ENCODE measurements at regions not wholly inside any gene's neighbourhood (a gene's known extent, or its start where the extent isn't known, plus 50 kb on each side); places are given as distances from the start of the nearest gene placed in this dataset.
"Not testable (repeated sequence)": the region's sequence is repeated elsewhere in the genome, so short reads cannot be mapped to it uniquely, and the experiment has no call there.

- not testable (repeated sequence) for DNase-seq (ENCODE audit: low read depth)
These were observed 156.2 kb upstream of the GIMD1 start for GRCh38 chr4:106524772-106525171.

- peak; percentile 22 for DNase-seq (ENCODE audit: low read depth)
These were observed 154.3 kb upstream of the GIMD1 start for GRCh38 chr4:106522839-106523238.

DNA sequence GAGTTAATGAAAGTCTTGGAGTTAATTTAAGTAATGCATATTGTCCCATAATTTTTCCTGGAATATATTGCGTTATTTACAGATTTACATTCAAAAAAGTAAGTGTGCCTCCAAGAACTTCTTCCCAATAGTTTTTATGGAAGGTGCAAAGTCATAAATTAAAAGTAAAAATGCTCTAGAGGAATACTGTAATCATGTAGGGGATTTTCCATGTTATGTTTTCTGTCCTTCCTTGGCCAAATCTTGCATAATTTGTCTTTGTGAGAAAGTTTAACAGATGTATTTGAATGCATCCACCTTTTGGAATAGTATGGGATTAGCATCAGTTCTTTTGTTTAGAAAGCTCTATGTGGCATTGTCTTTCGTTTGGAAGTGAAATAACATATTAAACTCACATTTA lies 144.1 kb upstream of the GIMD1 start:
- DNase-seq (ENCODE audit: low read depth), result no peak

DNA sequence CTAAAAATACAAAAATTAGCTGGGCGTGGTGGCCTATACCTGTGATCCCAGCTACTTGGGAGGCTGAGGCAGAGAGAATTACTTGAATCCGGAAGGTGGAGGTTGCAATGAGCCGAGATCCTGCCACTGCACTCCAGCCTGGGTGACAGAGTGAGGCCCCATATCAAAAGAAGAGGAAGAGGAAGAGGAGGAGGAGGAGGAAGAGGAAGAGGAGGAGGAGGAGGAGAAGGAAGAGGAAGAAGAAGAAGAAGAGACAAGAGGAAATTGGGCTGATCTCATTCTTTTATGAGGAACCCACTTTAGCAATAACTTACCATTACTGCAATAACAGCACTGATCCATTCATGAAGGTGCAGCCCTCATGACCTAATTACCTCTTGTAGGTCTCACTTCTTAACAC lies 138.9 kb upstream of the GIMD1 start:
- no peak for DNase-seq (ENCODE audit: low read depth)

DNA sequence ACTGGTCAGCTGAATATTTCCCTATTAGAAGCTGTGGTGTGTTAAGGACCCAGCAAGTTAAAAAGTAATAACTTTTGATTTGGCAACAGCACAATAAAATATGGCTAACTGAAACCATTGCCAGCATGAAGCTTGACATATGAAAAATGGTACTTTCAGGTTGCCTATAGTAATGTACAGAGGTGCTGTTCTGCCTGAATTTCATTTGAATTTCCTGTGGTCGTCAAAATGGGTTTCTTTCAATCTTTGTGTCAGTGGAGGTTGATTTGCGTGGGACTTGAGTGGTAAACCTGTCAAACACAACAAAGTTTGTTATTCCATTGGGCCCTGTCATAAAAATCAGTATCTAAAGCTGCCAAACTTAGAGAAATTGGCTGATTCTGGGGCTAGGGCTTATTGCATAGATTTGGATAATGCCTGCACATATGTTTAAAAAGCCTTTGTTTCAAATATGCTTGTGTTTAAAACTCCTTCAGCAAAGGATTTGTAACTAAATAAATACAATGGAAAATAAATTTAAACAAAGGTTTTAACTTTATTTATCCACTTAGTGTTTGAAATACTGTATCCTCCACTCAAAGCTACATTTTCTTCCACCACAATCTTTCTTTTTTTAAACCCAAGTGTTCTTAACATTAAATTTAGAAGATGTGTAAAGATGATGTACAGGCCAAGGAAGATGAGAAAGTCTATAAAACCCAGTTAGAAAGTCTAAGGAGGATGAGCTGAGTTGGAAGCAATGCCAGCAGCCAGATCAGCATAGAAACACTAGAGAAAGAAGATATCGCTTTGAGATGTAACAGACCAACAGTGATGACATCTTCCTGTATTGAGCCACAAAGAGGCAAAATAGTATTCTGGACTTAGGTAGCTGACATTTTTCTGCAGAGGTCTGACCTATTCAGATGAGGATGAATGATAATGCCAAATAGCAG lies 134.8 kb upstream of the GIMD1 start:
- no peak for DNase-seq (ENCODE audit: low read depth)

GRCh38 chr4:106502106-106502699 lies 133.6 kb upstream of the GIMD1 start:
- peak; percentile 79 for DNase-seq (ENCODE audit: low read depth)

GRCh38 chr4:106497271-106497670 lies 128.7 kb upstream of the GIMD1 start:
- no peak for DNase-seq (ENCODE audit: low read depth)

- DNase-seq (ENCODE audit: low read depth), result no peak
These were observed 127.5 kb upstream of the GIMD1 start for GRCh38 chr4:106496061-106496460.

GRCh38 chr4:106495476-106495875 lies 126.9 kb upstream of the GIMD1 start:
- no peak for DNase-seq (ENCODE audit: low read depth)

GRCh38 chr4:106494066-106494465 lies 125.5 kb upstream of the GIMD1 start:
- peak; percentile 48 for DNase-seq (ENCODE audit: low read depth)

DNA sequence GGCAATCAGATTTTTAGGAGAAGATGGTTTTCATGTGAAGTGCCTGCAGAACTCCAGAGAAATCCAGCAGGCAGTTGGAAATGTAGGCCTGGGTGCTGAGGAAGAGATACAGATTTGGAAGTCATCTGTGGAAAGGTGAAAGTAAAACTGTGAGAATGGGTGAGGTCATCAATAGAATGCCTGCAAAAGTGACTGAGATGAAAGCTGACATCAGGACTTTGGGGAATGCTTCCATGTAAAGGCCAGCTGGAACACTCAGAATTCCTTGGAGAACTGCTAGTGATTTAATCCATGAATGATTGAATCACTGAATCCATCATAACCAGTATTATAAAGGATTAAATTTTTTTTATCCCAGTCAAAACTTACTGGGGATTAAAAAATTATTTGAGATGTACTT lies 124.5 kb upstream of the GIMD1 start:
- no peak for DNase-seq (ENCODE audit: low read depth)

GRCh38 chr4:106486533-106486932 lies 118.0 kb upstream of the GIMD1 start:
- no peak for DNase-seq (ENCODE audit: low read depth)

GRCh38 chr4:106481801-106482200 lies 113.2 kb upstream of the GIMD1 start:
- DNase-seq (ENCODE audit: low read depth), result no peak

DNA sequence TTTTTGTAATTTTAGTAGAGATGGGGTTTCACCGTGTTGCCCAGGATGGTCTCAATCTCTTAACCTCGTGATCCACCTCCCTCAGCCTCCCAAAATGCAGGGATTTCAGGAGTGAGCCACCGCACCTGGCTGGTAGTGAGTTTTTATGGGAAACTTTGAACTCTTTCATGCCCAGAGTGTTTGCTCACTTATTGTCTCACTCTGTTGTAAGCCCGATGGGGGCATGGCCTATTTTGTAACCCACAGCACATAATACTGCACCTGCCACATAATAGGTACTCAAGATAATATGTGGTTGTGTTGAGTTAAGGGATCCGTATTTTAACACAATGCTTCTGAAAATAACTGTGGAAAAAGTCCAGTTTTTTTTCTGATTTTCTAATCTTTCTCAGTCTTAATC lies 109.6 kb upstream of the GIMD1 start:
- DNase-seq (ENCODE audit: low read depth), result no peak

DNA sequence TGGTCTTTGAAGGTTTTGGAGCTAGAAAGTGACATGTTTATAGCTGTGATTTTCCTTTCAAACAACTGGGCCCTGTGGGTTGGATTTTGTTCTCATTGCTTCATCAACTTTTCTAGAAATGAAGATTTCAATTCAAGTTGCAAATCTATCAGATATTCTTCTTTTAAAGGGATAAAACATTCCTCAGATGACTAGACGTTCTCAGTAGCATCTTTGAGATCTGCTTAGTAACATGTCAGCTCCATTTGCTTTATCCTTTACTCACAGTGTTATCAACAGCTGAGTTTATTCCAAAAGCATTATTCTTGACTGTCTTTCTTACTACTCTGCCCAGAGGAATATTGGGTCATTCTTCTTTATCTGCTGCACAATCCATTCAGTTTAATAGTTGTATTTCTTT lies 108.2 kb upstream of the GIMD1 start:
- DNase-seq (ENCODE audit: low read depth), result no peak

DNA sequence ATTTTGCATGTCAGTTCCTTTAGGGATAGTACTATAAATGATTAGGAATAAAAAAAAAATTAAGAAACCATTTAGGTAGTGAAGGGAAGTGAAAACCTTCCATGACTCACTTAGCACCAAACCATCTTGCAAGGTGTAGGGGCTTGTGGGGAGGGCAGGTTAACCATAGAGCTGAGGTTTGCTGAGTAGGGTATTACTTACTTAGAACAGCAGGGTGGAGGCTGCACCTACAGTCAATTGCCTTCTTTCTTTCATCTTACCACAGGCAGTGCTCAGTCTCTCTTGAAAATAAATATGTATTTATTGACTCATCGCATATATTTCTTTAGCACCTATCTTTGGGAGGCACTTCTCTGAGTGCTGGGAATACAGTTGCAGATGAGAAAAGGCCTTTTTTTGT lies 104.9 kb upstream of the GIMD1 start:
- DNase-seq (ENCODE audit: low read depth), result peak; percentile 3

- DNase-seq (ENCODE audit: low read depth), result no peak
These were observed 102.6 kb upstream of the GIMD1 start for GRCh38 chr4:106471151-106471550.

DNA sequence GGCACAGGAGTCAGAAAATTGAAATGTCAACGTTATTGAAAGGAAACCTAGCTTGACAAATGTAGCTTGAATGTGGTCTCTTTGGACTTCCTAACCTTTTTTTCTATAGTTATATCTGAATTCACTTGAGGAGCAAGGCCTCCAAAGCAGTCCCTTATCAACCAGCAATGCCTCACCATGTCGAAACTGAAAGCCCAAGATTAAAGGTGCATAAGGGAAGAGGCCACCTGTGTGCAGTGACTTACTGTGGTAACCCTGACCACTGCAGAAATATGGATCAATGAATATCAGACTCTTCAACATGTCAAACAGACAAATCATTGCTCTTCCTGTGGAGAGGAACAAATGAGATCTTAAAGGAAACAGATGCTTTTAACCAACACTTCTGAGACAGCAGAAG lies 95.0 kb upstream of the GIMD1 start:
- DNase-seq (ENCODE audit: low read depth), result no peak

DNA sequence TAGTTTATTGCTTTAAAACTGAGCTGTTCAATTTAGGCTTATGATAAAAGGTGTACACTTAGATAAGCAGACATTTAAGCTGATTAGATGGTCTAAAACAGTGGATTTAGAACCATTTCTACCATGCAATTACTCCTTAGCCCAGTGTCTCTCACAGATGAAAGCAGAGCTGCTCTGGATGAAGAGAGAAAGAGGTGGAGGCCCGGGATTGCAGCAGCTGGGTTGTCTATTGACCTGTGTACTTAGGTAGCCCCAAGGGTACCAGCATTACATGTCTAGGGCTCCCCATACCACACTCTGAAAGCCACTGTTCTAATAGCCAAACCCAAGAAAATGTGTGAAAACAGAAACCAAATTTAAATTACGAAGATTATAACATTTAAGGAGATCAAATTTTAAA lies 86.0 kb upstream of the GIMD1 start:
- DNase-seq (ENCODE audit: low read depth), result no peak

DNA sequence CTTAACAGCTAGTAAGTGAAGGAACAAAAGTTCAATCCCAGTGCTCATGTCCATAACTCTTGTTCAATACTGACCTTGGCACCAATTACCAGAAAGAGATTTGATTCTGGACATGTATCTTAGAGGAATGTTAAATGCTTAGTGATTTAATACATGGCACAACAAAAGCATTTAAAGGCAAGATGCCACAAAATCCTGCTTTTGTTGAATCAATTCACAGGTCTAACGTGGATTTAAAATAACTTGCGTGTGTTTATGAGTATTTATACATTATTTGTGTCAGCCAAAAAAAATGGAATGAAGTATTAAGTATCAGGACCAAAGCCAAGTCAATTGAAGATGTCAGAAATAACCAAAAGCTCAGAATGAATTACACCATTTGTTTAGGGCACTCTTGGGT lies 85.4 kb upstream of the GIMD1 start:
- DNase-seq (ENCODE audit: low read depth), result no peak

GRCh38 chr4:106451091-106451490 lies 82.5 kb upstream of the GIMD1 start:
- no peak for DNase-seq (ENCODE audit: low read depth)

GRCh38 chr4:106450249-106450648 lies 81.7 kb upstream of the GIMD1 start:
- DNase-seq (ENCODE audit: low read depth), result no peak

DNA sequence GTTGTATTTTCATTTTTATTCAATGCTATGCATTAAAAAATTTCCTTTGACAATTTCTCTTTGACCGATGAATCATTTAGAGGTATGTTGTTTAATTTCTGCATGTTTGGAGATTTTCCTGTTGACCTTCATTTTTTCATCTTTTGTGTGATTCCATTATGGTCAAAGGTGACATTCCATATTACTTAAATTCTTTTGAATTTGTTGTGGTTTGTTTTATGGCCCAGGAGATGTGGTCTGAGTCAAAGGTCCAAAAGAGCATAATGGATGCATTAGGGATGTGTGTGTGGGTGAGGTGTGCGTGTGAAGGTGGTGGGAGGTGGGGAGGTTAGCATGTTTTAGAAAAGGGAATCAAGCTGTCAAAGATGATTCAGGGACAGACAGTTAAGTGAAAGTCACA lies 76.0 kb upstream of the GIMD1 start:
- peak; percentile 72 for DNase-seq (ENCODE audit: low read depth)

DNA sequence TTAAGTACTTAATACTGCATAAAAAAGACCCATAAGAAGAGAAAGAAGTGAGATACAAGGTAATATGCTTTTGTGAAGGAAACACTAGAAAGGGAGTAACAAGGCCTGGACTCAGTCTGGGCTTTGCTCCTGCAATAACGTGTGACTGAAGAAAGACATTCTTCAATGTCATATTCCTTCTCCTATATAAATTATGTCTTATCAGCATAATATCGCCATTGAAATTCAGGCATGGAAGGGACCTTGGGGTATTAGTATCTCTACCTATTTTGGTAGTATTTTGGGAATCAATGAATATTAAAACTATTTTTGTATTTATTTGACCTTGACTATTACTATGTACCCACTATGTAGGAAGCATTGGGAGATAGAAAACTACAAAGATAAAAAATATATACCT lies 62.2 kb upstream of the GIMD1 start:
- DNase-seq (ENCODE audit: low read depth), result no peak

Data from ELR (cell line).